CD4-positive, alpha-beta T cell (primary cell): ENCODE measurements at regions not wholly inside any gene's neighbourhood (a gene's known extent, or its start where the extent isn't known, plus 50 kb on each side); places are given as distances from the start of the nearest gene placed in this dataset.

ENCODE experiments used
- ATAC-seq: fragments of 200-7000 bp; cut with Tn5 transposase; one replicate; pipeline ENCODE4 v1.10.0; 2022; ENCODE audit warnings: mild to moderate bottlenecking; ENCODE audit not compliant: poor library complexity
- CTCF ChIA-PET: fragments of 350-600 bp; sonication (Branson Sonifier 250); formaldehyde crosslinking; loops from one replicate; lab custom pipeline; 2021; ENCODE audit warnings: antibody characterized with exemption, inconsistent platforms; lab: Charles Lee
- POLR2A ChIA-PET: fragments of 350-600 bp; sonication (Branson Sonifier 250); formaldehyde crosslinking; loops from one replicate; lab custom pipeline; 2021; ENCODE audit warnings: antibody characterized with exemption, inconsistent platforms; lab: Charles Lee
- DNase-seq, 14 experiments: peaks; one replicate each; pipeline ENCODE4 v3.0.0-alpha.2; 2013 to 2020; ENCODE audit warnings: mixed read lengths in 2 of 14
- H3K27ac ChIP-seq, 2 donors: one replicate each; pipeline versions ENCODE4 v1.5.1 to v1.7.0; 2013; ENCODE audit warnings: low read length in 2 of 2, low read depth in 1 of 2, mild to moderate bottlenecking in 1 of 2
- H3K27me3 ChIP-seq, 2 experiments: 1 replicate in 1 of 2; 2 replicates in 1 of 2; pipeline versions ENCODE4 v1.6.1 to v1.7.0; 2013; ENCODE audit warnings: low read length in 2 of 2, control low read depth in 1 of 2, mild to moderate bottlenecking in 1 of 2, moderate library complexity in 1 of 2; ENCODE audit not compliant: insufficient read depth in 2 of 2, control insufficient read depth in 1 of 2
- H3K36me3 ChIP-seq: one replicate; pipeline ENCODE4 v1.6.1; 2013; ENCODE audit warnings: low read length, control low read depth; ENCODE audit not compliant: insufficient read depth
- H3K4me1 ChIP-seq: one replicate; pipeline ENCODE4 v1.6.1; 2013; ENCODE audit warnings: low read length, control low read depth; ENCODE audit not compliant: insufficient read depth
- H3K4me3 ChIP-seq: one replicate; pipeline ENCODE4 v1.5.1; 2013; ENCODE audit warnings: mild to moderate bottlenecking, low read length, moderate library complexity
- H3K9me3 ChIP-seq, 2 experiments: 1 replicate in 1 of 2; 2 replicates in 1 of 2; pipeline versions ENCODE4 v1.6.1 to v1.7.0; 2013; ENCODE audit warnings: low read length in 2 of 2, mild to moderate bottlenecking in 2 of 2, control low read depth in 1 of 2, moderate library complexity in 1 of 2; ENCODE audit not compliant: control insufficient read depth in 1 of 2, insufficient read depth in 1 of 2
- H3K27ac Mint-ChIP-seq: one replicate; pipeline ENCODE4 v1.8.0; 2020; ENCODE audit warnings: mixed read lengths
- H3K27me3 Mint-ChIP-seq: one replicate; pipeline ENCODE4 v1.8.0; 2021; ENCODE audit warnings: mixed read lengths
- H3K36me3 Mint-ChIP-seq: one replicate; pipeline ENCODE4 v1.8.0; 2021; ENCODE audit warnings: low read depth, mixed read lengths
- H3K4me1 Mint-ChIP-seq: one replicate; pipeline ENCODE4 v1.8.0; 2021; ENCODE audit warnings: low read depth, mixed read lengths
- H3K4me3 Mint-ChIP-seq: one replicate; pipeline ENCODE4 v1.8.0; 2020; ENCODE audit warnings: mild to moderate bottlenecking, mixed read lengths
- H3K9me3 Mint-ChIP-seq: one replicate; pipeline ENCODE4 v1.8.0; 2020; ENCODE audit warnings: mixed read lengths
- intact Hi-C, 2 experiments: fragments of 100-400 bp; cut with DNase I in 1 of 2; cut with micrococcal nuclease in 1 of 2; formaldehyde crosslinking; loops; one replicate each; pipeline versions ENCODE4 v1.15.1 to v1.9.0; 2023 to 2025; cut with DNase I, micrococcal nuclease
- TF ChIP-seq, protein P1 (sequence below): fragments of 200-600 bp; IDR thresholded peaks from one replicate; pipeline ENCODE4 v1.8.0; 2022; ENCODE audit warnings: antibody characterized with exemption, mild to moderate bottlenecking

DNA sequence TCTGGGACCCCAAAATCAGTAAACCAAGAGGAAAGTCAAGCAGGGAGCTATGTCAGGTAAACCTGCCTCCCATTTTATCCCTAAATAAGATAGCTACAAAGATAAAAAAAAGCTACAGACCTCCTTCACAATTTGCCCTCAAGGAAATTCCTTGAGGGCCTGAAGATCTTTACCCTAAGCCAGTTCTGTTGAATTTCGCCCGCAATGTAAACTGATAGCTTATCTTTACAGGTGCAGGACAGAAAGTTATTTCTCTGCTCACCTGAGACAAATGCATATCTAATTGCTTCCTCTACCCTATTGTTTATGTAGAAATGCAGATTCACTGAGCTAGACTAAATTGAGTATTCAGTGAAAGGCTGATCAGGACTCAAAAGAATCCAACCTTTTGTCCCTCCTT, 153.4 kb upstream of the CHRM3 start:
- no peak overlapping the region for H3K27ac Mint-ChIP-seq

DNA sequence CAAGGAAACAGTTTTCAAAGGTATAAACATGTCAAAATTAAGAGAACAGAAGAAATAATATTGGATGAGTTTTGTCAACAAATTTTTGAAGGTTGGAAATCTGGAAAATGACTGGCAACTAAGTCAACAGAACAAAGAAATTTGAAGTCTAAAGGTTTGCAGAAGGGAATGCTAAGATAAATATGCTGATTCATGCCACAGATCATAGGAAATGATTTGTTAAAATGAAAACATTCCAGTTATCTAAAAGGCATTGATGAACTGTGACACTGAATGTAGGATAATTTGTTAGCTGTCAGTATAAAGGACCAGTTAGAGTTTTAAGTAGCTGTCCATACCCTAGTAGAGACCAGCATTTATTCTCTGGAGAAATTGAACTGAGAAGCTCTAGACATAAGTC, 157.9 kb upstream of the CHRM3 start:
- Histone ChIP-seq H3K4me1 (no peaks in the 10 kb centered on the region), H3K4me3 (no peak overlapping the region), H3K36me3 (no peaks in the 10 kb centered on the region), H3K27ac (no peak overlapping the region), H3K27me3 (no peaks in the 10 kb centered on the region), H3K9me3 (peaks cover 8 to 9% of the 10 kb centered on the region in 2 experiments)
- no peak overlapping the region for H3K4me3 Mint-ChIP-seq
- H3K9me3 Mint-ChIP-seq = peaks cover 9% of the 10 kb centered on the region
- intact Hi-C loops = no loop called here
- DNase-seq = no peak
- CTCF ChIA-PET = no interaction called here
- ATAC-seq = no peak
- POLR2A ChIA-PET = no interaction called here
- no peak overlapping the region for H3K27ac Mint-ChIP-seq
- TF ChIP-seq, protein P1, sequence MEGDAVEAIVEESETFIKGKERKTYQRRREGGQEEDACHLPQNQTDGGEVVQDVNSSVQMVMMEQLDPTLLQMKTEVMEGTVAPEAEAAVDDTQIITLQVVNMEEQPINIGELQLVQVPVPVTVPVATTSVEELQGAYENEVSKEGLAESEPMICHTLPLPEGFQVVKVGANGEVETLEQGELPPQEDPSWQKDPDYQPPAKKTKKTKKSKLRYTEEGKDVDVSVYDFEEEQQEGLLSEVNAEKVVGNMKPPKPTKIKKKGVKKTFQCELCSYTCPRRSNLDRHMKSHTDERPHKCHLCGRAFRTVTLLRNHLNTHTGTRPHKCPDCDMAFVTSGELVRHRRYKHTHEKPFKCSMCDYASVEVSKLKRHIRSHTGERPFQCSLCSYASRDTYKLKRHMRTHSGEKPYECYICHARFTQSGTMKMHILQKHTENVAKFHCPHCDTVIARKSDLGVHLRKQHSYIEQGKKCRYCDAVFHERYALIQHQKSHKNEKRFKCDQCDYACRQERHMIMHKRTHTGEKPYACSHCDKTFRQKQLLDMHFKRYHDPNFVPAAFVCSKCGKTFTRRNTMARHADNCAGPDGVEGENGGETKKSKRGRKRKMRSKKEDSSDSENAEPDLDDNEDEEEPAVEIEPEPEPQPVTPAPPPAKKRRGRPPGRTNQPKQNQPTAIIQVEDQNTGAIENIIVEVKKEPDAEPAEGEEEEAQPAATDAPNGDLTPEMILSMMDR = no peak
- H3K36me3 Mint-ChIP-seq = no peaks in the 10 kb centered on the region
- H3K4me1 Mint-ChIP-seq = no peaks in the 10 kb centered on the region
- no peaks in the 10 kb centered on the region for H3K27me3 Mint-ChIP-seq

More for the DNA sequence above, 153.4 kb upstream of the CHRM3 start:
- ATAC-seq = no peak
- TF ChIP-seq, protein P1 = no peak
- peaks cover 0 to under 1% of the 10 kb centered on the region in 2 experiments for H3K9me3 ChIP-seq
- no peaks in the 10 kb centered on the region for H3K4me1 Mint-ChIP-seq
- H3K27me3 Mint-ChIP-seq = no peaks in the 10 kb centered on the region
- no peaks in the 10 kb centered on the region for H3K36me3 Mint-ChIP-seq
- H3K9me3 Mint-ChIP-seq = peaks cover 2% of the 10 kb centered on the region
- intact Hi-C loops = no loop called here
- no peak overlapping the region for H3K4me3 ChIP-seq
- H3K4me1 ChIP-seq = no peaks in the 10 kb centered on the region
- no peaks in the 10 kb centered on the region for H3K36me3 ChIP-seq
- CTCF ChIA-PET = no interaction called here
- no peak overlapping the region for H3K27ac ChIP-seq
- no peak for DNase-seq
- POLR2A ChIA-PET = no interaction called here
- no peak overlapping the region for H3K4me3 Mint-ChIP-seq
- H3K27me3 ChIP-seq = no peaks in the 10 kb centered on the region

GRCh38 chr1:239225396-239225795, 161.0 kb upstream of the CHRM3 start:
- H3K36me3 Mint-ChIP-seq = no peaks in the 10 kb centered on the region

More at GRCh38 chr1:239225396-239225795, 161.0 kb upstream of the CHRM3 start:
- Mint-ChIP-seq H3K9me3 (peaks cover 14% of the 10 kb centered on the region), H3K4me3 (no peak overlapping the region), H3K4me1 (no peaks in the 10 kb centered on the region), H3K27me3 (no peaks in the 10 kb centered on the region), H3K27ac (no peak overlapping the region)
- CTCF ChIA-PET = no interaction called here
- H3K4me1 ChIP-seq = no peaks in the 10 kb centered on the region
- no peaks in the 10 kb centered on the region for H3K36me3 ChIP-seq
- intact Hi-C loops = no loop called here
- DNase-seq = no peak
- peaks cover 8 to 9% of the 10 kb centered on the region in 2 experiments for H3K9me3 ChIP-seq
- TF ChIP-seq, protein P1 = no peak
- H3K27me3 ChIP-seq = no peaks in the 10 kb centered on the region
- POLR2A ChIA-PET = no interaction called here
- no peak for ATAC-seq
- no peak overlapping the region for H3K4me3 ChIP-seq
- no peak overlapping the region for H3K27ac ChIP-seq
